DOHH2 (cell line): ENCODE measurements at regions not wholly inside any gene's neighbourhood (a gene's known extent, or its start where the extent isn't known, plus 50 kb on each side); places are given as distances from the start of the nearest gene placed in this dataset.

Experiments
- EZH2phosphoT487 ChIP-seq: fragments of 200-600 bp; sonication (generic); IDR thresholded peaks from 2 replicates; pipeline ENCODE4 v1.6.1; 2017; ENCODE audit warnings: borderline replicate concordance, mild to moderate bottlenecking, antibody characterized with exemption, low read length, moderate library complexity, mixed read lengths
- TF ChIP-seq, protein P1 (sequence below): fragments of 200-600 bp; sonication (generic); IDR thresholded peaks from one replicate; pipeline ENCODE4 v1.5.1; 2014; ENCODE audit warnings: antibody characterized with exemption, mild to moderate bottlenecking, low read depth, low read length; ENCODE audit not compliant: poor library complexity, severe bottlenecking

DNA sequence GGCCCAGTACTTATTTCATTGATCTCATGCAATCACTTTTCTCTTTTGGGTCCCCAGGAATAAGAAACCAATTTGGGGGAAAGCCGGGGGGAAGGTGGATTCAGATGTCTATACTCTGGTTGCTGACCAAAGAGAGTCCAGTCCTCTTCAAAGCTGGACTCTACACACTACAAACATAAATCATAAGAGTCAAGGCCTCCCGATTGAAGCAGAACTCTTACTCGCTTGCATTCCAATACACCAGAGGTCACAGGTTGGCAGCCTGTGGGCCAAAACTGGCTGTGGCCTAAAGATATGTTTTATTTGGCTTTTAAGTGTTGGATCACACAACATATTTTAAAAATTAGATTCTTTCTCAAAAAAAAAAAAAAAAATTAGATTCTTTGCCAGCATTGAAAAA lies 311.4 kb upstream of the MSX2 start:
- TF ChIP-seq, protein P1, sequence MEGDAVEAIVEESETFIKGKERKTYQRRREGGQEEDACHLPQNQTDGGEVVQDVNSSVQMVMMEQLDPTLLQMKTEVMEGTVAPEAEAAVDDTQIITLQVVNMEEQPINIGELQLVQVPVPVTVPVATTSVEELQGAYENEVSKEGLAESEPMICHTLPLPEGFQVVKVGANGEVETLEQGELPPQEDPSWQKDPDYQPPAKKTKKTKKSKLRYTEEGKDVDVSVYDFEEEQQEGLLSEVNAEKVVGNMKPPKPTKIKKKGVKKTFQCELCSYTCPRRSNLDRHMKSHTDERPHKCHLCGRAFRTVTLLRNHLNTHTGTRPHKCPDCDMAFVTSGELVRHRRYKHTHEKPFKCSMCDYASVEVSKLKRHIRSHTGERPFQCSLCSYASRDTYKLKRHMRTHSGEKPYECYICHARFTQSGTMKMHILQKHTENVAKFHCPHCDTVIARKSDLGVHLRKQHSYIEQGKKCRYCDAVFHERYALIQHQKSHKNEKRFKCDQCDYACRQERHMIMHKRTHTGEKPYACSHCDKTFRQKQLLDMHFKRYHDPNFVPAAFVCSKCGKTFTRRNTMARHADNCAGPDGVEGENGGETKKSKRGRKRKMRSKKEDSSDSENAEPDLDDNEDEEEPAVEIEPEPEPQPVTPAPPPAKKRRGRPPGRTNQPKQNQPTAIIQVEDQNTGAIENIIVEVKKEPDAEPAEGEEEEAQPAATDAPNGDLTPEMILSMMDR = no peak
- no peak for TF ChIP-seq EZH2phosphoT487
